ENCODE measurements at regions not wholly inside any gene's neighbourhood (a gene's known extent, or its start where the extent isn't known, plus 50 kb on each side); places are given as distances from the start of the nearest gene placed in this dataset.

- TF ChIP-seq POLR2AphosphoS5 (IDR thresholded peaks at IDR 0.05) (no peak), POLR2A (IDR thresholded peaks at IDR 0.05) (no peak), CTCF (IDR thresholded peaks at IDR 0.05) (no peak)
Observed at GRCh38 chr2:40751981-40752380, 300.1 kb upstream of the SLC8A1 start.
